Activated CD4-positive, CD25-positive, alpha-beta regulatory T cell treated with anti-CD3 and anti-CD28 coated beads, Interleukin-2, amount 50 U/mL, for 72 hours (primary cell): ENCODE measurements at regions not wholly inside any gene's neighbourhood (a gene's known extent, or its start where the extent isn't known, plus 50 kb on each side); places are given as distances from the start of the nearest gene placed in this dataset.
"Not testable (repeated sequence)": the region's sequence is repeated elsewhere in the genome, so short reads cannot be mapped to it uniquely, and the experiment has no call there.

ENCODE experiments used
- DNase-seq: peaks from one replicate; pipeline ENCODE4 v3.0.0; 2021

DNA sequence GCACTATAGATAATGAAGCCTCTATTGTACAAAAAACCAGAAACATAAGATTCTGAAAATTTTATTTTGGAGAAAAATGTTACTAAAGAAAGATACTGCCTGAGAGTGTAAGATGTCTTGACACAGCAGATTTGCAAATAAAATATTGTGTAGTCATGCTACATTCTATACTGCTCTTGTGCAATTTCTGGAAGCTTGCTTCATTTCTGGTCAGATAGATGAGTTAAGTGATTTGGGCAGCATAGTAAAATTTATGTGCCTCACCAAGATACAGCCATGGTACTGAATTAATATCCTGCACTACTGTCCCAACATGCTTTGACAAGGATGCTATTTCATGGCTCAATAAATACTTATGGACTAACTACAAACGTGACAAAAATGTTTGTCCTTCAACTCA is 55.1 kb upstream of the STARD13 start:
- no peak for DNase-seq

DNA sequence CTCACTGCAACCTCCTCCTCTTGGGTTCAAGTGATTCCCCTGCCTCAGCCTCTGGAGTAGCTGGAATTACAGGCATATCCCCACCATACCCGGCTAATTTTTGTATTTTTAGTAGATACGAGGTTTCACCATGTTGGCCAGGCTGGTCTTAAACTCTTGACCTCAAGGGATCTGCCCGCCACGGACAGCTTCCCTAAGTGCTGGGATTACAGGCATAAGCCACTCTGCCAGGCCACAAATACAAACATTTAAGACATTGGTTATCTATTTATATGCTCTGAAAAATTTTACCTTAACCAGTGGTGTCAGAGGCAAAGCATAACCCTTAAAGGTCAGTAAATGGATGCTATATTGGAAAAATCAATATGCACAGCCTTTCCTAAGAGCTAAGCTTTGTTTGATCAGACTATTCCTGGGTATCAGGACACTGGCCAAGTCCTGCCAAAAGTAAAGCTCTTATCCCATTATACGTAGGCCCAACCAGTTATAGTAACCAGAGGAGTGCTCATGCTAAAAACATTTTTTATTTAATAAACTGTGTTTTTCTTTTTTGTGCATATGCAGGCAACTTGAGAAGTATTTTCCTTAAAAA is 56.4 kb upstream of the STARD13 start:
- no peak for DNase-seq

DNA sequence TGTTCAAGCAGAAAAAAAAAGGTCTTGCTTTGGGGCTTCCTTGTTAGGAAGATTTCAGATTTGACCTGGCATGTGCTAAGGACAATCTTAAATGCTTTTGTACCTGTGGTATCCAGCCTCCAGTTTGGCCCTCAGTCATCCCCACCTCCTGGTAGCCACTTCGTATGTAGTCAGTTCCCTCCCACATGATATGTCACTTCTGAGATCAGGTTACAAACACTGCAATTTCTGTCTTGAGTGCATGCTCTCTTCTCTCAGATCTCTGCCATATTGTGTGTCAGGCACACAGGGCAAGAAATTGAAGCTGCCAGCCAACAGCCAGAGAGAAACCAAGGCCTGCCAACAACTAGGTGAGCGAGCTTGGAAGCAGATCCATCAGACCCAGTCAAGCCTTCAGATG is 60.3 kb upstream of the STARD13 start:
- DNase-seq: no peak

DNA sequence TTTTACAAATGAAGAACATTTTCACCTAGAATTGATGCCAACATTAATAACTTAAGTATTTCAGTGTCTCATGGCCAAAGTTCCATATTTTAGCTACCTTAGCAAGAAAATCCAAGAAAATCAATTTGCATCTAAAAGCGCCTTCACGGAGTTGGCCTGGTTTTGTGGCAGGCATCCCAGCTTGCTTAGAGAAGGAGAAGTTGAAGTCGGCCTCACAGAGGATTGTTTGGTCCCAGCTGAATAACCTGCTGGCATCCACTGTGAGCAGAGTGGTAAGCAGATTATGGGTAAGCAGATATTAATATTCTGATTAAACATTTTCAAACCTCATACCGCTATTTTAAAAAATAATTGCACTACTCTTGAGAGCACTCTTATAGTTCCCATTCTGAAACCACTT is 62.3 kb upstream of the STARD13 start:
- DNase-seq: no peak

DNA sequence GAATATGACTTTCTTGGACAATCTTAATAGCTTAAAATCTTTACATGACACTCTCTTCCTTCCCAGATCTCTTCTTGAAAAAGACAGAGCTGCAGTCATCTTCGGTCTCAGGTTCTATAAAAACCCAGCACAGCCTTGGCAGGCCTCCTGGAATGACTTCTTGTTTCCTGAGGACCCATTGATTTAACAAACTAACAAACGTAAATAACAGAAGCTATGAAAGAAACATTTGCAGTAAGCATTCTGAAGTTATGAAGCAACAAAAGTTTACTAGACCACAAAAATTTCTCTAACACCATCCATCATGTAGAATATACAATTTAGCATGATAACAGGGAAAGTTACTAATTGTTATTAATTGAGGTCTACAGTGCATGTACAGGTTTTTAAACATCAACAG is 62.8 kb upstream of the STARD13 start:
- DNase-seq: no peak

DNA sequence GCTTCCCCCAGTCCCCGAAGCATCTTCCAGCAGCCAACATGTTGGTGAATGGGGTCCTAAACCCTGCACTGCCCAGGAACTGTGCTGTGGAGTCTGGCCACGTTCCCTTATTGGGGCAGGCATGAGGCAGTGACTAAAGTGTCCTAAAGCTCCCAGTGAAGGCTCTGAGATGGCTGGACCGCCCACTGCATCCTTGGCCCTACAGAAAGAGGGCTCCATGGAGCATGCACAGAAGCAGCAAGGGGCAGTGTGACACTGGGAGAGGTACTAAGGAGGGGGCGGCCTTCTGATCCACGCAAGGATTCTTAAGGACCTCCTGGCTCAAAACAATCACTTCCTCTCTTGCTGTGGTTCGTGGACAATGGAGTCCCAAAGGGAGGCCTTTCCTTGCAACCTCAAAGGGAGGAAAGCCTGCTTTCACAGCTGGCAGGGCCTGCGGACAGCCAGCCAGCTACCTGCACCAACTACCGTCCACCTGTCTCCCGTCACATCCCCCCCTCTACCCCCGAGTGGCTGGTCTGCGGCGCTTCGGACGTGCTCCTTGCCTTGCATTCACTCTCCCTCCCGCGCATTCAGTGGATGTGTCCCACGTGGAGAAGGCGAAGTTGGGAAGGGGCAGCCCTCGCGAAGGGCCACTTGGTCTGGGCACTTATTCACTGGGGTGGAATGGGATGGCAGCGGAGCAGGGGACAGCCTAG is 63.9 kb upstream of the STARD13 start:
- DNase-seq: no peak

DNA sequence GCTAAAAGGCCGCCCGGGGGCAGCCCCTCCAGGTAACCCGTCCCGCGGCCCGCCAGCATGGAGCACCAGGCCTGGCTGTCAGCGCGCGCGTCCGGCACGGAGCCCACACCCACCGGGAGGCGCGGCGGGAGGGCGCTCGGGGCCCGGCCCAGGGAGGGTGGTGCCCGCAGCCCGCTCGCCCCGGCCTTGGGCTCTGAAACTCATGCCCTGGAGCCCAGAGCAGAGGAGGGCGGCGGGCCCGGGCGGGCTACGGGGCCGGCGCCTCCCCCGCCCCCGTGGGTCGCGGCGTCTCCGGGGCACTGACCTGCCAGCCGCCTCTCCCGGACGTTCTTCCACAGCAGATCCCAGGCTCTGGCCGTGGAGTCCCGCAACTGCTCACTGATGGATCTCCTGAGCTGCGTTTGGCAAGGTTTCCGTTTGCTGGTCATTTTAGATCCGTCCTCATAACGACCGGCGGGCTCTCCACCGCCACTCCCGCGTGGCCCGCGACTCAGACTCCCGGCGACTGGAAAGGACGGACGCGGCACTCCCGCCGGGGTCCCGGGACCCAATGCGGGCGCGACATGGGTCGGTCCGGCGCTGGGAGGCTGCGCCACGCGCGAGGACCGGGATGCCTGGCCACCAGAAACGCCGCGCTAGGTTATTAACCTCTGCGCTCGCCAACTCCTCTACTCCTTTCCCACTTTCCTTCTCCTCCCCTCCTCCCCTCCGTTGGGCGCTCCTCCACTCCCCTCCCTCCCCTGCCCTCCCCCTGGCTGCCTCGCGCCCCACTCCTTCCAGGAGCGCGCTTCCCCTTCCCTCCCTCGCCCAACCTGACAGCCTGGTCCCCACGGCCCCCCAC is 64.7 kb upstream of the STARD13 start:
- DNase-seq: no peak

DNA sequence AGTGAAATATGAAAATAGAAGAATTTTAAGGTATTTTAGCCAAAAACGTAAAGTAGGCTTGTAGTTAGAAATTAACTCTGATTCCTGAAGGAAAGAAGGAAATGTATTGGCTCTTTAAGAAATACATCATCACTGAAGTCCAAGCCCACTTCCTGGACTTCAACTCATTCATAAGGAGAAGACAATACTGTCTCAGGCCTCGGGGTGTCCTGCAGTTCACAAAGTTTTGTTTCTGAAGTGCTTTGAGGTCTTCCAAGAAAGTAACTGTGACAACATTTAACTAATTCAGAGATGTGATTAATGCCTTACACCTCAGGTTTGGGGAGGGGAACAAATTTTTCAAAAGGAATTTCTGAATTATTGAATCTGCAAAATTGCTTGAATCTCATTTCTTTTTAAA is 65.8 kb upstream of the STARD13 start:
- DNase-seq: no peak

DNA sequence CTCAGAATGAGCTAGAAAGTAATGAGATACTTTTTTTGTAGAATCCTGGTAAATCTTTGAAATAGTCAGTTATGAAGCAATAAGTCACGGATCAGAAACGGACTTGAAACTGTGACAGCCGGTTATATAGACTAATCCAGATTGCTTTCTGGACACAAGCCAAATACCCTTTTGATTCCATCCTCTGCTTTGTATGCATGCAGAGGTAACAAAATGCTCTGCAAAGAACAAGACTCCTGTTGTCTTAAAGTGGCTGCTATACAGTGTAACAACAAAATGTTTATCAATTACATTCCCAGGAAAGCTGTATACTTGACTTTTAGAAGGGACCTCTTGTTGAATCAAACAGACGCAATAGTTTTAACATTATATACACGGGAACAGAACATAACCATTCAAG is 66.5 kb upstream of the STARD13 start:
- no peak for DNase-seq

DNA sequence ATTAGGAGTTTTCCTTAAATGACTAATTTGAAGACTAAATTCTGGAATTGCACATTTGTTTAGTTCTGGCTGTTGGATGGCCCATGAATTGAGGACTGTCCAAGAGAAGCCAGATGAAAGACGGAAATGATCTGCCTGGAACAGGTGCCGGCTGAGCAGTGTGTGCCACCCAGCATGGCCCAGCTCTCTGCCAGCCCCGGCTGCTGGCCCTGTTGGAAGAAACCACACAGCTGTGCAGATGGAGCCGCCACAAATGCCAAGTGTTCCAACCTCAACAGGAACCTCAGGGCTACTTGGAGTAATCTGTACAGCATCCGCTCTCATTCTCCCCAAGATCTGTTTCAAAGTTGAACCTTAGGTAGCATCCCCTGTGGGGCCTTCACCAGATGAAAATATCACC is 67.0 kb upstream of the STARD13 start:
- DNase-seq: no peak

DNA sequence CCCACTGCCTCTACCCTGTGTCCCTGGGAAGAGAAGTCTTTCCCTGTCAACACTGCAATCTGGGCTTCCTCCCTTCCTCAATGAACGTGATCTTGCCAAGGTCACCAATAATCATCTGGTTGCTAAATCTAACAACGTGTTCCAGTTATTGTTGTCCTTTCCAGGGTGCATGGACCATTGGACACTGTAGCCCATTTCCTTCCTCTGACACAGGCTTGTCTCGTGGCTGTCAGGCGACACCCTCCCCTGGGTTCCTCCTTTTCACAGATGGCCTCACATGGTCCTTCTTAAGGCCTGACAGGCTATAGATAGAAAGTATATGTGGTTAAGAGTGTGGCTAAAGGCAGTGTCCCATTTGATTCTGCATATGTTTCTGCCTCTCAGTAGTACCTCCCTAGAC is 67.7 kb upstream of the STARD13 start:
- no peak for DNase-seq

DNA sequence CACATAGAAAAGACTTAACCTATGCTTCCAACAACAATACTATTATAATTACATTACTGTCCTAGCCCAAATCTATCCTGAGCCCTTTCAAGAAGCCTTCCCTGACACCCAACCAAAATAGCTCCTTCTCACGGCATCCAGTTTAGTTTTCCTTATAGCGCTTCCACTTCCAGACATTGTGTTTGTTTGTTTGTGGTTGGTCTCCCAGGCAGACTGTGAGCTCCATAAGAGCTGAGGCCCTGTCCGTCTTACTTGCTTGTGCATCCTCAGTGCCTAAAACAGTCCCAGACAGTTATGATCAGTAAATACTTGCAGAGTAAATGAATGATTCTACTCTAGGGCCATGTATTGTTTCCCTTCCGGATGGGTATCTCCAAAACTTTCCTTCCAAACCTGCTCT is 68.1 kb upstream of the STARD13 start:
- DNase-seq: no peak

DNA sequence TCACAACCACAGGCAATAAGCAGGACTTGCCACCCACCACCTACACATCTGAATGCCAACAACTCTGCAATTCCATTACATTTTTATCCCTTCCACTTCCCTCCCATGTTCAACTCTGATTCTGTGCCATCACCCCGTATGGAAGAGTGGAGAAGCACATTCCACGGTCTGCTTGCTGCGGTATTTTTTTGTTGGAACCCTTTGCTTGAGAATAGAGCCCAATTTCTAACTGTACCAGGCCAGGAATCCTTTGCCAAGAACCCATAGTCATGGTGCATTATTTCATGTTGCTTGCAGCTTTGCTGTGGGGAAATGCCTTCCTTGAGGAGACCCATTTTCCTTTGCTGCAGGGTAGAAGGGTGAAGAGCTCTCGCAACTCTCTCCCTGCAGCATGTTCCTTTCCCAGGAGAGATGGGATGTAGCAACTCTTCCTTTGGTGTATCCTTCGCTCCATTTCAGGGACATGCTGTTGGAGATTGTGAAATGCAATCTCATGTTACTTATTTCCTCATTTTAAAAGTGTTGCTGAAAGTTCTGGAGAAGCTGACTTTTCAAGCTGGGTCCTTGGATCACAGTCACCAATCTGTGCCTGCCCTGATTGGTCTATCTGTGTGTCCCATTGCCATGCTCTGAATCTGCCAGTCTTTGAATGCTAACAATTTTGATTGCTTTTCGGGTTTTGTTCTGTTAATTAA is 69.8 kb upstream of the STARD13 start:
- DNase-seq: no peak

DNA sequence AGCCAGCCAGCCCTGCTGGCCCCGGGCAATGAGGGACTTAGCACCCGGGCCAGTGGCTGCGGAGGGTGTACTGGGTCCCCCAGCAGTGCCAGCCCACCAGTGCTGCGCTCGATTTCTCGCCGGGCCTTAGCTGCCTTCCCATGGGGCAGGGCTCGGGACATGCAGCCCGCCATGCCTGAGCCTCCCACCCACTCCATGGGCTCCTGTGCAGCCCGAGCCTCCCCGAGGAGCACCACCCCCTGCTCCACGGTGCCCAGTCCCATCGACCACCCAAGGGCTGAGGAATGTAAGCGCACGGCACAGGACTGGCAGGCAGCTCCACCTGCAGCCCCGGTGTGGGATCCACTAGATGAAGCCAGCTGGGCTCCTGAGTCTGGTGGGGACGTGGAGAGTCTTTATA is 72.5 kb upstream of the STARD13 start:
- not testable (repeated sequence) for DNase-seq

DNA sequence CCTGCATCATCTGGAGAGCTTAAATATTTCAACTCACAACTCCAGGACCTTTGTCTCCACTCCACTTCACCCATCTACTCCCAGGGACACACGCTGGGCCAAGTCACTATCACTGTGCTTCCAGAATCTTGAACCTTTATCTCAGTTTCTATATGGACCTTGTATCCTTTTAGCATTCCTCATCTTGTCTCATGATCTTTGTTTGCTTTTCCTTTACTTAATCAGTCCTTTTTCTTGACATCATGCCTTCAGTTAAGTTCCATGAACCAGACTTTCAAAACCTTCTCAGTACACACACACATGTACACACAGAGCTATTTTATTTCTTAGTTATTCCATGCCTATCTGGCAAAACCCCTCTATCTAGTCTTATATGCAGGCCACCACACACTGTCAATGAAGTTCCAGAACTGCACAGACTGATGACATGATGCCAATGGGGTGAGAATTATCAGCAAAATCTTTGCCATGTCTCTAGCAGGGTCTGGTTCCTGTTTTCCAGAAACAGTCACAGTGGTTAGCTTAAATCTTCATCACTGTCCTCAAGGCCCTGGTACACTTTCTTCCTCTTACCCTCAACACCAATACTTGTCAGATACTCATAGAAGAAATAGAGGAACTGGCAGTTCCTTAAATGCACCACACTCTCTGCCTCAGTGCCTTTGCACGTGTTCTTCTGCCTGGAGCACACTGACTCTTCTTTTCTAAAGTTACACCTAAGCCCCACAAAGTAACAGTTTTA is 77.6 kb upstream of the STARD13 start:
- DNase-seq: no peak

DNA sequence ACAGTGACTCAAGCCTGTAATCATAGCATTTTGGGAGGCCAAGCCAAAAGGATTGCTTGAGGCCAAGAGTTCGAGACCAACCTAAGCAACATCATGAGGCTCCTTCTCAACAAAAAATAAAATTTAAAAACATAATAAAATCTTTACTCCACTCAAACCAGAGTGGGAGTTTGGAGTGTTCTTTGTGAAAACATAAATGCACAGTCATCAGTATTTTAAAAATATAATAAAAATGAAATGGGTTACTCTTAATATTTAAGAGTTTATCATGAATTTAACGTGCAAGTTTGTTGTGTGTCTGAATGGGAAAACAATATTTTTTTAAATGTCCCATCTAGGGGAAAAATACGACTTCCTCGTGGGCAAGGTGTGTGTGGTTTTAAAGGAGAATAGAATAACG is 78.6 kb upstream of the STARD13 start:
- DNase-seq: no peak

DNA sequence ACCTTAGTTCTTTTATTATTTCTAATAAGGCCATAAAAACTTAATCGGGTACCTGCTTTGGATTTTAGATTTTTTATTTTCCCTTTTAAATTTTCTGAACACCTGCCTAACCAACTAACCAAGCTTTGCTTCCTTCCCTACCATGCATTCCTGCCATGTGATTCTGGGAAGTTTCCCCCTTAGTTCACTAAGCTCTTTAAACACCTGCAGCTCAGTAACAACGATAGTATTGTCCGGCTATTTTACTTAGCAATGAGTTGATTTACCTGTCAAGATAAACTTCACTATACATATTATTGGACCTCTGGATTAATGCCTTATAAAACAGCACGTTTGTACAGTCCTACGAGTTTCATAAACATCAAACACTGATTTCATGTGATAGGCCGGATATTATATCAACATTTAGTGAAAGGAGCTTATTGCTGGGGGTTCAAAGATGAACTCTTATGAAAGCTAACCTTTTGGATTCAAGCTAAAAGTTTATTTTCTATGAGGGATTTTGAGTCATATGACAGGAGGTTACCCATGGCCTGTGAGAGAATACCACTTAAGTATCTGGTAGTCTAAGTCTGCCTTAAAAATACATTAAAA is 81.0 kb upstream of the STARD13 start:
- no peak for DNase-seq

DNA sequence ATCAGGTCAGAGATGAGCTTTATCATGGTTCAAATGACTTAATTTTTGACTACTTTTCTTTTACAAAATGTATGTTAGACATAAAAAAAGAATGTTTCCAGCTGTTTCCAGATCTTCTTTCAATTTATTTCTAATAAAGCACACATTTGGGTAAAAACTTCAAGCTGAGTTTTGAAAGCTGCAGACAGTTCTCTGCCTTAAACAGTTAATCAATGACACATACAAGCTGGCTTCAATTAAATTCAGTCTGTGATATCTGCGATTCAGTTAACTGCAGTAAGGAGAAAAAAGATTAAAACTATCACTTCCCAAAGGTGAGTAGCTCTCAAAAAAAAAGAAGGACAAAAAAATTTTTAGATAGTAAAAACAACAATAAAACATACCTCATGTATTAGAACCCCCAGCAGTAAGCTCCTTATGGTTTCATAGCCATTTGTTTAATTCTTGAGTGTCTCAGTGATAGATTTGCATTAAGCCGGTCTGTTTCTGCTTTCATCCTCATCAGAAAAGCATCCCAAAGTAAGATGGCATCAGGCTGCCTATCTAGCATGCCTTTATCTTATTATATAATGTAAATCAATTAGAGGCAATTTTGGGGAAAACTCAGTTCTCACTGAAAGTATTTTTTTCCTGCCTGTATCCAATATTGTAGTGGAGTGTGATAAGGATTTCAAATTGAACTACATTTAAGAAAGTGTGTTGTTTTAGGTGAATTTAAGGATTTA is 81.8 kb upstream of the STARD13 start:
- DNase-seq: no peak

DNA sequence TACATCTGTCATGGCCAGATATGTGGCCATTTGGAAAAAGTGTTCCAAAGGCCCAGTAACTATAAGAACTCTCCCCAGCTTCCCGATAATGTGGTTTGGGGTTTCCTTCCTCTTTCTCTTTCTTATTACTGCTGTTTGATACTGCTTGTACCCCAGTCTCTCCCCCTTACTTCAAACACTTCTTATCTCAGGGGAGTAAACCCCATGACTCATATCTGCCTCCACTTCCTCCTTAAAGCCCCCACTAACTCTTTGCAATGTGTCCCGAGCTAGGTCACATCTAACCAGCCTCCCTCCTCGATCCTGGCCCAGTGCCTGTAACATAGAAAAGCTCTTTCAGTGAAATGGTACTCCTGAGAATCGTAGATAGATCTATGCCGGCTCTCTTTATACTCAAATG is 82.4 kb upstream of the STARD13 start:
- no peak for DNase-seq

DNA sequence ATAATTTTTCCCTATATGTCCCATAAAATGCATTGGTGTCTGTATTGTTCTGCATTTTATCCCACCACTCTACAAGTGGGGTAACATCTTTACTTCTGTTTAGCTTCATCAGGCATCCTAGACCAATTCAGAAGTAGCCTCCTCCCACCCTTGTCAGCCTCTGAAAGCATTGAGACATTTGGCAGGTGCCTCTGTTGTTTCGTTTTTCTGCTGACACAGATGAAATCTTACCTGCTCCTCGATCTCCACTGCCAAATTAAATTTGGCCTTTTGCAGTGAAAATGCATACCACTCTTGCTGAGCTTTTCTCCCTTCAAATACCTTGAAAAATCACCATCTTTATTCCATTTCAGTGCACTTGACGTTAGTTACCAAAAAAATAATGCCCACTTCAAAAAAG is 83.5 kb upstream of the STARD13 start:
- DNase-seq: no peak

DNA sequence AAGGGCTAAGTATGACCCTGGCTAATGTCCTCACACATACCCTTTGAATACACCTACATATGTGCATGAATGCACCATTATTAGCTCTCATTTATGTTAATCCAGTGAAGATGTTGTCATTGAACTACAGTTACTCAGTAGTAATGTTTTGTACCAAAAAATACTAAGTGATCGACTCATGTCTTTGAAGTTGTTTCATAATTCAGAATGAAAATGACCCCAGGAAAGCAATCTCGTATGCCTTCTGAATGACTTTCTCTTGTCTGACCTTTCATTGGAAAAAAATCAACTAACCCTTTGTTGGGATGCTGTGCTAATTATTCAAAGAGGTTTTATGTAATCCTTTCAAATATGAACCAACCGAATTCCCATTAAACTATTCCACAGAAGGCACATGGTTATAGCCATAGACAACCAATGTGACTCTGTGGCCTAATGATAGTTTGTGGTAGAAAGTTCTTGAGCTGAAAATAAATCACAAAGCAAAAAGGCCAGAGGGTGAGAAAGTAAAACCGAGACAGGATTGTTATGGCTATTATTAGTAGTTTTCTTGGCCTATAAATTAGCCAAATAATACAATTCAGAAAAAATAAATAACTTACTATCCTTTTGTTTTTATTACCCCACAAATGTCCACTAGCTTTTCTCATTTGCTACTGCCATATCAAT is 86.8 kb upstream of the STARD13 start:
- no peak for DNase-seq
